ENCODE measurements at regions not wholly inside any gene's neighbourhood (a gene's known extent, or its start where the extent isn't known, plus 50 kb on each side); places are given as distances from the start of the nearest gene placed in this dataset.

DNA sequence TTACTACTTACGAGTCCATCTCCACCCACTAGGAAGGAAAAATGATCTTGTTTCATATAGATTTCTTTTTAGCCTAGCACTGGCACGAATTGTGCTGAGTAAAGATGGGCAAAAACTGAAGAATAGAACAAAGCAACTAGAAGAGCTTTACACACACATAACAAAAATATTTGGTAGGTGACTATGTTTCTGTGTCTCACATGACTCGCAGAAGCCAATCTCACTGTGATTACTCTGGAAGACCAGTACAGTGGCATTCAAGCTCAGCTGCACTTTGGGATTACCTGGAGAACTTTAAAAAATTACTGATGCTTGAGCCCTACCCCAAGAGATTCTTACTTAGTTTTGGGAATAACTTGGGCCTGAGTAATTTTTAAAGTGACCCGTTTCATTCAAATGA lies 378.7 kb downstream of the METTL4 start:
- Histone ChIP-seq H3K27ac (replicated peaks) (no peak overlapping the region), H3K4me3 (replicated peaks; ENCODE audit: insufficient read depth, low read length) (no peak overlapping the region), H3K27me3 (ENCODE audit: insufficient read depth, poor library complexity, severe bottlenecking) (peaks cover 3% of the 10 kb centered on the region)
- no peak for TF ChIP-seq POLR2AphosphoS5 (IDR thresholded peaks at IDR 0.05; ENCODE audit: low read depth)
- TF ChIP-seq, protein P1, sequence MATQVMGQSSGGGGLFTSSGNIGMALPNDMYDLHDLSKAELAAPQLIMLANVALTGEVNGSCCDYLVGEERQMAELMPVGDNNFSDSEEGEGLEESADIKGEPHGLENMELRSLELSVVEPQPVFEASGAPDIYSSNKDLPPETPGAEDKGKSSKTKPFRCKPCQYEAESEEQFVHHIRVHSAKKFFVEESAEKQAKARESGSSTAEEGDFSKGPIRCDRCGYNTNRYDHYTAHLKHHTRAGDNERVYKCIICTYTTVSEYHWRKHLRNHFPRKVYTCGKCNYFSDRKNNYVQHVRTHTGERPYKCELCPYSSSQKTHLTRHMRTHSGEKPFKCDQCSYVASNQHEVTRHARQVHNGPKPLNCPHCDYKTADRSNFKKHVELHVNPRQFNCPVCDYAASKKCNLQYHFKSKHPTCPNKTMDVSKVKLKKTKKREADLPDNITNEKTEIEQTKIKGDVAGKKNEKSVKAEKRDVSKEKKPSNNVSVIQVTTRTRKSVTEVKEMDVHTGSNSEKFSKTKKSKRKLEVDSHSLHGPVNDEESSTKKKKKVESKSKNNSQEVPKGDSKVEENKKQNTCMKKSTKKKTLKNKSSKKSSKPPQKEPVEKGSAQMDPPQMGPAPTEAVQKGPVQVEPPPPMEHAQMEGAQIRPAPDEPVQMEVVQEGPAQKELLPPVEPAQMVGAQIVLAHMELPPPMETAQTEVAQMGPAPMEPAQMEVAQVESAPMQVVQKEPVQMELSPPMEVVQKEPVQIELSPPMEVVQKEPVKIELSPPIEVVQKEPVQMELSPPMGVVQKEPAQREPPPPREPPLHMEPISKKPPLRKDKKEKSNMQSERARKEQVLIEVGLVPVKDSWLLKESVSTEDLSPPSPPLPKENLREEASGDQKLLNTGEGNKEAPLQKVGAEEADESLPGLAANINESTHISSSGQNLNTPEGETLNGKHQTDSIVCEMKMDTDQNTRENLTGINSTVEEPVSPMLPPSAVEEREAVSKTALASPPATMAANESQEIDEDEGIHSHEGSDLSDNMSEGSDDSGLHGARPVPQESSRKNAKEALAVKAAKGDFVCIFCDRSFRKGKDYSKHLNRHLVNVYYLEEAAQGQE (IDR thresholded peaks at IDR 0.05; ENCODE audit: insufficient replicate concordance, low read depth), result no peak
- no peak for TF ChIP-seq GABPA (IDR thresholded peaks at IDR 0.05; ENCODE audit: low read depth)
- TF ChIP-seq SPI1 (IDR thresholded peaks at IDR 0.05; ENCODE audit: borderline replicate concordance, low read depth), result no peak
- no peak for TF ChIP-seq CTCF (IDR thresholded peaks at IDR 0.05; ENCODE audit: insufficient read depth, low read length)
- DNase-seq (ENCODE audit: low read depth in 1 of 2, low spot score in 1 of 2), result no peak

- H3K27ac ChIP-seq (replicated peaks), result no peak overlapping the region
- DNase-seq (ENCODE audit: low read depth in 1 of 2, low spot score in 1 of 2), result no peak
- peaks cover 2% of the 10 kb centered on the region for H3K27me3 ChIP-seq (ENCODE audit: insufficient read depth, poor library complexity, severe bottlenecking)
- TF ChIP-seq GABPA (IDR thresholded peaks at IDR 0.05; ENCODE audit: low read depth) (no peak), CTCF (IDR thresholded peaks at IDR 0.05; ENCODE audit: insufficient read depth, low read length) (no peak), POLR2AphosphoS5 (IDR thresholded peaks at IDR 0.05; ENCODE audit: low read depth) (no peak), SPI1 (IDR thresholded peaks at IDR 0.05; ENCODE audit: borderline replicate concordance, low read depth) (no peak)
- TF ChIP-seq, protein P1 (IDR thresholded peaks at IDR 0.05; ENCODE audit: insufficient replicate concordance, low read depth), result no peak
- no peak overlapping the region for H3K4me3 ChIP-seq (replicated peaks; ENCODE audit: insufficient read depth, low read length)
Observed at GRCh38 chr18:2197946-2198345, 373.4 kb downstream of the METTL4 start.

- TF ChIP-seq CTCF (IDR thresholded peaks at IDR 0.05; ENCODE audit: insufficient read depth, low read length) (no peak), SPI1 (IDR thresholded peaks at IDR 0.05; ENCODE audit: borderline replicate concordance, low read depth) (no peak), GABPA (IDR thresholded peaks at IDR 0.05; ENCODE audit: low read depth) (no peak), POLR2AphosphoS5 (IDR thresholded peaks at IDR 0.05; ENCODE audit: low read depth) (no peak)
- TF ChIP-seq, protein P1 (IDR thresholded peaks at IDR 0.05; ENCODE audit: insufficient replicate concordance, low read depth), result no peak
- Histone ChIP-seq H3K27me3 (ENCODE audit: insufficient read depth, poor library complexity, severe bottlenecking) (peaks cover 2% of the 10 kb centered on the region), H3K4me3 (replicated peaks; ENCODE audit: insufficient read depth, low read length) (no peak overlapping the region), H3K27ac (replicated peaks) (no peak overlapping the region)
- no peak for DNase-seq (ENCODE audit: low read depth in 1 of 2, low spot score in 1 of 2)
Observed at GRCh38 chr18:2199060-2199459, 372.2 kb downstream of the METTL4 start.

Measured in HL-60 (cell line).